ENCODE measurements at regions not wholly inside any gene's neighbourhood (a gene's known extent, or its start where the extent isn't known, plus 50 kb on each side); places are given as distances from the start of the nearest gene placed in this dataset.

DNA sequence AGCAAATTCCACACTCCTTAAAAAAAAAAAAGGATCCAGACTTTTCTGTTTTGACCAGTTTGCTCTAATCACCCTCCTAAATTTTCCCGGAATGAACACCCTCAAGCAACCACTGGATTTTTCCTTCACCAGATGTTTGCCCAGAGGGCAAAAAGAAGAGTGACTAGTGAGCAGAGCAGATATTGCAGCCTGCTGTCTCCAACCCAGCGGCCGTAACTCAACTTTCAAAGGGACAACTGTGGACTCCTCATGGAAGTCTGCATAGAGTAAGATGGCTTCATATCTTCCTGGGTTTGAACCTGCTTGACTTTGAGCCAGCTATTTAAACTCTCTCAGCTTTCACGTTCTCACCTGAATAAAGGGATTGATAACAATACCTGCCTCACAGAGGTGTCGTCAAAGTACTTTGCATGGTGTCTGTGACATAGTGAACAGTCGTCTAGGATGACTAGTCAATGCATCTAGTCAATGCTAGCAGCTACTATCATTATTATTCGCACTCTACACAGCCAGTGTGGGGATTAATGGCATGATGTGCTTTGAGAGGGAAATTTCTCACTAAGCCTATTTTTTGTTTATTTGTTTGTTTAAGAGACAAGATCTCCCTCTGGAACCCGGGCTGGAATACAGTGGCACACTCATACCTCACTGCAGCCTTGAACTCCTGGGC is 92.2 kb upstream of the HIVEP1 start:
- H3K4me1 ChIP-seq (ENCODE audit: control insufficient read depth, insufficient read depth, low read length): peaks cover 13% of the 10 kb centered on the region
- no peak overlapping the region for H3K4me3 ChIP-seq (ENCODE audit: low read depth, low read length)
- TF ChIP-seq ZBTB20 (tag by site-specific recombination; IDR thresholded peaks at IDR 0.05): no peak
- TF ChIP-seq PRDM4 (tag by site-specific recombination; IDR thresholded peaks at IDR 0.05): no peak
- no peak for TF ChIP-seq SALL2 (tag by site-specific recombination; IDR thresholded peaks at IDR 0.05; ENCODE audit: borderline replicate concordance)
- TF ChIP-seq ZBTB11 (tag by site-specific recombination; conservative IDR thresholded peaks at IDR 0.05; ENCODE audit: low read depth): no peak
- TF ChIP-seq, protein P1, sequence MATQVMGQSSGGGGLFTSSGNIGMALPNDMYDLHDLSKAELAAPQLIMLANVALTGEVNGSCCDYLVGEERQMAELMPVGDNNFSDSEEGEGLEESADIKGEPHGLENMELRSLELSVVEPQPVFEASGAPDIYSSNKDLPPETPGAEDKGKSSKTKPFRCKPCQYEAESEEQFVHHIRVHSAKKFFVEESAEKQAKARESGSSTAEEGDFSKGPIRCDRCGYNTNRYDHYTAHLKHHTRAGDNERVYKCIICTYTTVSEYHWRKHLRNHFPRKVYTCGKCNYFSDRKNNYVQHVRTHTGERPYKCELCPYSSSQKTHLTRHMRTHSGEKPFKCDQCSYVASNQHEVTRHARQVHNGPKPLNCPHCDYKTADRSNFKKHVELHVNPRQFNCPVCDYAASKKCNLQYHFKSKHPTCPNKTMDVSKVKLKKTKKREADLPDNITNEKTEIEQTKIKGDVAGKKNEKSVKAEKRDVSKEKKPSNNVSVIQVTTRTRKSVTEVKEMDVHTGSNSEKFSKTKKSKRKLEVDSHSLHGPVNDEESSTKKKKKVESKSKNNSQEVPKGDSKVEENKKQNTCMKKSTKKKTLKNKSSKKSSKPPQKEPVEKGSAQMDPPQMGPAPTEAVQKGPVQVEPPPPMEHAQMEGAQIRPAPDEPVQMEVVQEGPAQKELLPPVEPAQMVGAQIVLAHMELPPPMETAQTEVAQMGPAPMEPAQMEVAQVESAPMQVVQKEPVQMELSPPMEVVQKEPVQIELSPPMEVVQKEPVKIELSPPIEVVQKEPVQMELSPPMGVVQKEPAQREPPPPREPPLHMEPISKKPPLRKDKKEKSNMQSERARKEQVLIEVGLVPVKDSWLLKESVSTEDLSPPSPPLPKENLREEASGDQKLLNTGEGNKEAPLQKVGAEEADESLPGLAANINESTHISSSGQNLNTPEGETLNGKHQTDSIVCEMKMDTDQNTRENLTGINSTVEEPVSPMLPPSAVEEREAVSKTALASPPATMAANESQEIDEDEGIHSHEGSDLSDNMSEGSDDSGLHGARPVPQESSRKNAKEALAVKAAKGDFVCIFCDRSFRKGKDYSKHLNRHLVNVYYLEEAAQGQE (tag by site-specific recombination; IDR thresholded peaks at IDR 0.05): no peak
- no peak for TF ChIP-seq ZNF302 (tag by site-specific recombination; IDR thresholded peaks at IDR 0.05; ENCODE audit: low read depth)
- no peak for TF ChIP-seq ZNF629 (tag by site-specific recombination; IDR thresholded peaks at IDR 0.05)
- TF ChIP-seq ZNF596 (tag by site-specific recombination; IDR thresholded peaks at IDR 0.05): no peak
- TF ChIP-seq ZNF843 (tag by site-specific recombination; IDR thresholded peaks at IDR 0.05): no peak
- no peak for TF ChIP-seq ZNF37A (tag by site-specific recombination; IDR thresholded peaks at IDR 0.05)
- TF ChIP-seq ZBTB8A (tag by site-specific recombination; IDR thresholded peaks at IDR 0.05): no peak
- TF ChIP-seq ZNF292 (tag by site-specific recombination; IDR thresholded peaks at IDR 0.05; ENCODE audit: borderline replicate concordance, low read depth): no peak
- TF ChIP-seq ZNF433 (tag by site-specific recombination; IDR thresholded peaks at IDR 0.05; ENCODE audit: low read depth): no peak
- no peak for TF ChIP-seq ZNF610 (tag by site-specific recombination; IDR thresholded peaks at IDR 0.05; ENCODE audit: borderline replicate concordance)
- no peak for TF ChIP-seq ZNF776 (tag by site-specific recombination; IDR thresholded peaks at IDR 0.05; ENCODE audit: borderline replicate concordance)
- no peak for TF ChIP-seq GLIS2 (tag by site-specific recombination; IDR thresholded peaks at IDR 0.05)
- TF ChIP-seq ZNF777 (tag by site-specific recombination; IDR thresholded peaks at IDR 0.05; ENCODE audit: borderline replicate concordance): no peak
- TF ChIP-seq, protein P2, sequence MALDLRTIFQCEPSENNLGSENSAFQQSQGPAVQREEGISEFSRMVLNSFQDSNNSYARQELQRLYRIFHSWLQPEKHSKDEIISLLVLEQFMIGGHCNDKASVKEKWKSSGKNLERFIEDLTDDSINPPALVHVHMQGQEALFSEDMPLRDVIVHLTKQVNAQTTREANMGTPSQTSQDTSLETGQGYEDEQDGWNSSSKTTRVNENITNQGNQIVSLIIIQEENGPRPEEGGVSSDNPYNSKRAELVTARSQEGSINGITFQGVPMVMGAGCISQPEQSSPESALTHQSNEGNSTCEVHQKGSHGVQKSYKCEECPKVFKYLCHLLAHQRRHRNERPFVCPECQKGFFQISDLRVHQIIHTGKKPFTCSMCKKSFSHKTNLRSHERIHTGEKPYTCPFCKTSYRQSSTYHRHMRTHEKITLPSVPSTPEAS (tag by site-specific recombination; IDR thresholded peaks at IDR 0.05): no peak
- H3K27ac ChIP-seq (ENCODE audit: extremely low read depth, low read depth, low read length): no peak overlapping the region
- H3K36me3 ChIP-seq (ENCODE audit: control insufficient read depth in 2 of 2, insufficient read depth in 1 of 2, low read length in 2 of 2): no peaks in the 10 kb centered on the region
- ChIA-PET POLR2A (interaction anchor here (0.6 kb wide), 1 partner anchor 412 kb away, joined by 3 read pairs; no protein-coding TSS in a partner anchor), CTCF (interaction anchor here (0.6 to 1.9 kb wide), 5 partner anchors 28 to 686 kb away, joined by 3 to 4 read pairs (median 3); no protein-coding TSS in a partner anchor)
- H3K9me3 ChIP-seq (ENCODE audit: control insufficient read depth, insufficient read depth, low read depth, low read length): no peaks in the 10 kb centered on the region
